ENCODE measurements at regions not wholly inside any gene's neighbourhood (a gene's known extent, or its start where the extent isn't known, plus 50 kb on each side); places are given as distances from the start of the nearest gene placed in this dataset.

GRCh38 chr2:11054783-11055678 is 100.2 kb upstream of the SLC66A3 start:
- H3K4me1 Mint-ChIP-seq (ENCODE audit: low read depth), result no peaks in the 10 kb centered on the region
- ChIA-PET CTCF (interaction anchor here (0.9 kb wide), 1 partner anchor 223 kb away, joined by 3 read pairs; no protein-coding TSS in a partner anchor), POLR2A (no interaction called here)
- no peak for DNase-seq
- H3K4me3 Mint-ChIP-seq, result no peak overlapping the region
- intact Hi-C loops (cut with micrococcal nuclease), result no loop called here
- no peak for TF ChIP-seq CTCF (IDR thresholded peaks at IDR 0.05)
- H3K36me3 Mint-ChIP-seq (ENCODE audit: low read depth), result no peaks in the 10 kb centered on the region
- no peak for ATAC-seq
- no peaks in the 10 kb centered on the region for H3K9me3 Mint-ChIP-seq
- no peaks in the 10 kb centered on the region for H3K27me3 Mint-ChIP-seq
- H3K27ac Mint-ChIP-seq, result no peak overlapping the region

- Mint-ChIP-seq H3K4me1 (ENCODE audit: low read depth) (no peaks in the 10 kb centered on the region), H3K27me3 (no peaks in the 10 kb centered on the region), H3K9me3 (peaks cover 3% of the 10 kb centered on the region), H3K36me3 (ENCODE audit: low read depth) (no peaks in the 10 kb centered on the region), H3K27ac (no peak overlapping the region), H3K4me3 (no peak overlapping the region)
- intact Hi-C loops (cut with micrococcal nuclease), result no loop called here
- no peak for ATAC-seq
- CTCF ChIA-PET, result interaction anchor here (0.9 kb wide), 1 partner anchor 223 kb away, joined by 3 read pairs; no protein-coding TSS in a partner anchor
- TF ChIP-seq CTCF (IDR thresholded peaks at IDR 0.05), result no peak
- POLR2A ChIA-PET, result no interaction called here
- DNase-seq, result no peak
Measured at GRCh38 chr2:11055679-11056215, 99.5 kb upstream of the SLC66A3 start.

GRCh38 chr2:11056614-11057013 is 98.7 kb upstream of the SLC66A3 start:
- Mint-ChIP-seq H3K27me3 (no peaks in the 10 kb centered on the region), H3K36me3 (ENCODE audit: low read depth) (no peaks in the 10 kb centered on the region), H3K27ac (no peak overlapping the region), H3K9me3 (peaks cover 8% of the 10 kb centered on the region), H3K4me3 (no peak overlapping the region), H3K4me1 (ENCODE audit: low read depth) (no peaks in the 10 kb centered on the region)
- no peak for DNase-seq
- no peak for ATAC-seq
- ChIA-PET POLR2A (no interaction called here), CTCF (no interaction called here)
- intact Hi-C loops (cut with micrococcal nuclease), result no loop called here
- TF ChIP-seq CTCF (IDR thresholded peaks at IDR 0.05), result no peak

- H3K9me3 Mint-ChIP-seq, result peaks cover 10% of the 10 kb centered on the region
- no peaks in the 10 kb centered on the region for H3K27me3 Mint-ChIP-seq
- H3K36me3 Mint-ChIP-seq (ENCODE audit: low read depth), result no peaks in the 10 kb centered on the region
- H3K4me3 Mint-ChIP-seq, result no peak overlapping the region
- CTCF ChIA-PET, result no interaction called here
- POLR2A ChIA-PET, result no interaction called here
- intact Hi-C loops (cut with micrococcal nuclease), result no loop called here
- ATAC-seq (no peak), DNase-seq (no peak)
- H3K27ac Mint-ChIP-seq, result no peak overlapping the region
- TF ChIP-seq CTCF (IDR thresholded peaks at IDR 0.05), result no peak
- H3K4me1 Mint-ChIP-seq (ENCODE audit: low read depth), result no peaks in the 10 kb centered on the region
Measured at GRCh38 chr2:11057031-11057430, 98.2 kb upstream of the SLC66A3 start.

GRCh38 chr2:11058129-11058528 is 97.1 kb upstream of the SLC66A3 start:
- CTCF ChIA-PET, result no interaction called here
- DNase-seq (no peak), ATAC-seq (no peak)
- POLR2A ChIA-PET, result no interaction called here
- H3K4me3 Mint-ChIP-seq, result no peak overlapping the region
- peaks cover under 1% of the 10 kb centered on the region for H3K27me3 Mint-ChIP-seq
- no peaks in the 10 kb centered on the region for H3K4me1 Mint-ChIP-seq (ENCODE audit: low read depth)
- H3K9me3 Mint-ChIP-seq, result peaks cover 11% of the 10 kb centered on the region
- no peaks in the 10 kb centered on the region for H3K36me3 Mint-ChIP-seq (ENCODE audit: low read depth)
- intact Hi-C loops (cut with micrococcal nuclease), result no loop called here
- H3K27ac Mint-ChIP-seq, result no peak overlapping the region
- no peak for TF ChIP-seq CTCF (IDR thresholded peaks at IDR 0.05)

Data from activated CD8-positive, alpha-beta T cell treated with anti-CD3 and anti-CD28 coated beads for 36 hours (primary cell).